ENCODE measurements at regions not wholly inside any gene's neighbourhood (a gene's known extent, or its start where the extent isn't known, plus 50 kb on each side); places are given as distances from the start of the nearest gene placed in this dataset.

- TF ChIP-seq GATA2 (IDR thresholded peaks at IDR 0.05; ENCODE audit: low read depth, low read length), result no peak
- no peak for TF ChIP-seq GATA3 (IDR thresholded peaks at IDR 0.05; ENCODE audit: low read depth, low read length)
These were observed 175.8 kb downstream of the CBLN2 start for GRCh38 chr18:72368308-72368707.
